Endothelial cell of umbilical vein (primary cell): ENCODE measurements at regions not wholly inside any gene's neighbourhood (a gene's known extent, or its start where the extent isn't known, plus 50 kb on each side); places are given as distances from the start of the nearest gene placed in this dataset.

Experiments
- BruUV-seq: library from RNA; stranded (reverse); fragments of 400-500 nt; replicated peaks from 2 replicates; lab custom pipeline; 2021; lab: Mats Ljungman, UMichigan
- CTCF ChIA-PET: fragments of 300-600, 350-600 bp; sonication (Branson Sonifier 250); formaldehyde crosslinking; loops from one replicate; lab custom pipeline; 2021; ENCODE audit warnings: antibody characterized with exemption, inconsistent platforms; lab: Charles Lee
- POLR2A ChIA-PET: fragments of 300-600, 350-600 bp; sonication (Branson Sonifier 250); formaldehyde crosslinking; loops from one replicate; lab custom pipeline; 2021; ENCODE audit warnings: antibody characterized with exemption, inconsistent platforms; lab: Charles Lee
- DNase-seq: peaks from one replicate; pipeline ENCODE4 v3.0.0-alpha.2; 2011; ENCODE audit warnings: low read depth, low spot score
- FAIRE-seq: peaks from 2 replicates; lab custom pipeline; 2011; peaks lifted over from hg19 to GRCh38; lab: Jason Lieb, UNC
- H2AFZ ChIP-seq: 2 replicates; pipeline ENCODE4 v1.6.0; 2012; ENCODE audit warnings: low read depth, low read length, control low read depth, inconsistent platforms
- H3K27ac ChIP-seq: 2 replicates; pipeline ENCODE4 v1.5.1; 2011; ENCODE audit warnings: low read depth, mild to moderate bottlenecking, control low read depth, low read length, moderate library complexity; ENCODE audit not compliant: insufficient read depth
- H3K27me3 ChIP-seq, 2 experiments: 2 replicates each; pipeline versions ENCODE4 v1.6.0 to v1.6.1; 2011; ENCODE audit warnings: low read length in 2 of 2, mixed read lengths in 1 of 2; ENCODE audit not compliant: control insufficient read depth in 2 of 2, insufficient read depth in 2 of 2
- H3K36me3 ChIP-seq, 2 experiments: 2 replicates in 1 of 2; 3 replicates in 1 of 2; pipeline ENCODE4 v1.5.1; 2011; ENCODE audit warnings: low read length in 2 of 2, mild to moderate bottlenecking in 1 of 2, moderate library complexity in 1 of 2; ENCODE audit not compliant: control insufficient read depth in 2 of 2, insufficient read depth in 2 of 2; ENCODE audit errors: extremely low read depth in 1 of 2
- H3K4me1 ChIP-seq: 3 replicates; pipeline ENCODE4 v1.5.1; 2011; ENCODE audit warnings: mild to moderate bottlenecking, low read length; ENCODE audit not compliant: control insufficient read depth, insufficient read depth; ENCODE audit errors: extremely low read depth
- H3K4me2 ChIP-seq: 2 replicates; pipeline ENCODE4 v1.6.1; 2011; ENCODE audit warnings: low read length, control low read depth, mixed read lengths; ENCODE audit not compliant: insufficient read depth
- H3K4me3 ChIP-seq, 3 experiments: fragments of 200-600 bp in 1 of 3; sonication (generic), shearing (Covaris generic) in 1 of 3; replicated peaks in 1 of 3; 2 replicates each; pipeline ENCODE4 v1.5.1; 2011 to 2016; ENCODE audit warnings: control low read depth in 3 of 3, low read length in 3 of 3, mild to moderate bottlenecking in 2 of 3, inconsistent platforms in 1 of 3, low read depth in 1 of 3, moderate library complexity in 1 of 3; ENCODE audit not compliant: insufficient read depth in 1 of 3
- H3K79me2 ChIP-seq: 2 replicates; pipeline ENCODE4 v1.6.0; 2012; ENCODE audit warnings: low read length, inconsistent platforms; ENCODE audit not compliant: control insufficient read depth, insufficient read depth
- H3K9ac ChIP-seq: replicated peaks from 2 replicates; pipeline ENCODE3; 2011; ENCODE audit warnings: low read length, control low read depth; ENCODE audit not compliant: insufficient read depth; ENCODE audit errors: extremely low read depth
- H3K9me1 ChIP-seq: replicated peaks from 3 replicates; pipeline ENCODE4 v1.6.0; 2011; ENCODE audit warnings: mild to moderate bottlenecking, low read length; ENCODE audit not compliant: control insufficient read depth, insufficient read depth; ENCODE audit errors: extremely low read depth
- H3K9me3 ChIP-seq: replicated peaks from 2 replicates; pipeline ENCODE4 v1.5.1; 2012; ENCODE audit warnings: low read length, inconsistent platforms; ENCODE audit not compliant: control insufficient read depth, insufficient read depth
- H4K20me1 ChIP-seq: replicated peaks from 2 replicates; pipeline ENCODE3; 2011; ENCODE audit warnings: mild to moderate bottlenecking, low read length; ENCODE audit not compliant: control insufficient read depth, insufficient read depth; ENCODE audit errors: extremely low read depth
- EZH2 ChIP-seq: IDR thresholded peaks from 2 replicates; pipeline ENCODE4 v1.6.1; 2012; ENCODE audit warnings: borderline replicate concordance, low read depth, mild to moderate bottlenecking, moderate library complexity, low read length, inconsistent platforms; ENCODE audit not compliant: severe bottlenecking
- FOS ChIP-seq: IDR thresholded peaks from 2 replicates; pipeline ENCODE4 v1.6.1; 2011; ENCODE audit warnings: mild to moderate bottlenecking, low read length, moderate library complexity, borderline replicate concordance; ENCODE audit not compliant: insufficient read depth
- GATA2 ChIP-seq: IDR thresholded peaks from 2 replicates; pipeline ENCODE4 v1.7.0; 2011; ENCODE audit warnings: low read depth, mild to moderate bottlenecking, moderate library complexity, mixed read lengths, low read length; ENCODE audit not compliant: insufficient read length, insufficient read depth
- JUN ChIP-seq: IDR thresholded peaks from 2 replicates; pipeline ENCODE4 v1.6.1; 2011; ENCODE audit warnings: borderline replicate concordance, low read depth; ENCODE audit not compliant: insufficient read length, insufficient read depth
- MAX ChIP-seq: IDR thresholded peaks from 2 replicates; pipeline ENCODE4 v1.6.1; 2011; ENCODE audit not compliant: insufficient read depth, insufficient read length
- MYC ChIP-seq: IDR thresholded peaks from one replicate; pipeline ENCODE4 v1.6.1; 2011; ENCODE audit warnings: mild to moderate bottlenecking, low read depth, low read length
- POLR2A ChIP-seq: IDR thresholded peaks from 2 replicates; pipeline ENCODE4 v1.6.1; 2012; ENCODE audit warnings: low read depth, mild to moderate bottlenecking, control low read depth, low read length
- POLR2AphosphoS5 ChIP-seq: IDR thresholded peaks from 2 replicates; pipeline ENCODE4 v1.6.1; 2012; ENCODE audit warnings: low read depth, mild to moderate bottlenecking, control low read depth, low read length, moderate library complexity; ENCODE audit not compliant: insufficient read depth
- dilution Hi-C: fragments of 300-500 bp; cut with MboI; formaldehyde crosslinking; loops from one replicate; pipeline ENCODE4 v1.15.0; 2019; ENCODE audit warnings: low sequenced_read_pairs; ENCODE audit not compliant: extremely low pct_ligation_motif_present
- intact Hi-C: fragments of 100-400 bp; cut with micrococcal nuclease; formaldehyde crosslinking; loops from one replicate; pipeline ENCODE4 v1.10.0; 2022
- TF ChIP-seq, protein P1 (sequence below), 2 donors: IDR thresholded peaks; 1 replicate in 1 of 2; 2 replicates in 1 of 2; pipeline ENCODE4 v1.5.1; 2011; ENCODE audit warnings: low read length in 2 of 2, mild to moderate bottlenecking in 2 of 2, moderate library complexity in 2 of 2, control low read depth in 1 of 2, inconsistent platforms in 1 of 2, low read depth in 1 of 2; ENCODE audit not compliant: insufficient read depth in 1 of 2; ENCODE audit errors: extremely low read depth in 1 of 2

GRCh38 chr12:72135021-72135301 is 137.2 kb upstream of the TRHDE start:
- H3K9me1 ChIP-seq, result no peaks in the 10 kb centered on the region
- no peak overlapping the region for H3K4me2 ChIP-seq
- CTCF ChIA-PET, result no interaction called here
- POLR2A ChIA-PET, result no interaction called here
- H2AFZ ChIP-seq, result no peak overlapping the region
- no peaks in the 10 kb centered on the region for H3K9me3 ChIP-seq
- TF ChIP-seq EZH2 (no peak), GATA2 (no peak), POLR2AphosphoS5 (no peak), POLR2A (no peak), MAX (no peak), JUN (no peak), FOS (no peak), MYC (no peak)
- TF ChIP-seq, protein P1, sequence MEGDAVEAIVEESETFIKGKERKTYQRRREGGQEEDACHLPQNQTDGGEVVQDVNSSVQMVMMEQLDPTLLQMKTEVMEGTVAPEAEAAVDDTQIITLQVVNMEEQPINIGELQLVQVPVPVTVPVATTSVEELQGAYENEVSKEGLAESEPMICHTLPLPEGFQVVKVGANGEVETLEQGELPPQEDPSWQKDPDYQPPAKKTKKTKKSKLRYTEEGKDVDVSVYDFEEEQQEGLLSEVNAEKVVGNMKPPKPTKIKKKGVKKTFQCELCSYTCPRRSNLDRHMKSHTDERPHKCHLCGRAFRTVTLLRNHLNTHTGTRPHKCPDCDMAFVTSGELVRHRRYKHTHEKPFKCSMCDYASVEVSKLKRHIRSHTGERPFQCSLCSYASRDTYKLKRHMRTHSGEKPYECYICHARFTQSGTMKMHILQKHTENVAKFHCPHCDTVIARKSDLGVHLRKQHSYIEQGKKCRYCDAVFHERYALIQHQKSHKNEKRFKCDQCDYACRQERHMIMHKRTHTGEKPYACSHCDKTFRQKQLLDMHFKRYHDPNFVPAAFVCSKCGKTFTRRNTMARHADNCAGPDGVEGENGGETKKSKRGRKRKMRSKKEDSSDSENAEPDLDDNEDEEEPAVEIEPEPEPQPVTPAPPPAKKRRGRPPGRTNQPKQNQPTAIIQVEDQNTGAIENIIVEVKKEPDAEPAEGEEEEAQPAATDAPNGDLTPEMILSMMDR (IDR thresholded peaks at IDR 0.05; ENCODE audit: extremely low read depth in 1 of 2, insufficient read depth in 1 of 2, low read depth in 1 of 2, low read length in 2 of 2), result no peak
- no peak for FAIRE-seq
- no peaks in the 10 kb centered on the region for H4K20me1 ChIP-seq
- intact Hi-C loops, result no loop called here
- no peak overlapping the region for H3K9ac ChIP-seq
- dilution Hi-C loops, result no loop called here
- no peaks in the 10 kb centered on the region for H3K27me3 ChIP-seq
- H3K4me1 ChIP-seq, result no peaks in the 10 kb centered on the region
- no peak for DNase-seq
- H3K36me3 ChIP-seq, result no peaks in the 10 kb centered on the region
- no peak overlapping the region for H3K27ac ChIP-seq
- no peaks in the 10 kb centered on the region for H3K79me2 ChIP-seq
- BruUV-seq, result no TSS peak
- H3K4me3 ChIP-seq, result no peak overlapping the region
